Endothelial cell of umbilical vein (primary cell): ENCODE measurements at regions not wholly inside any gene's neighbourhood (a gene's known extent, or its start where the extent isn't known, plus 50 kb on each side); places are given as distances from the start of the nearest gene placed in this dataset.

Experiments
- BruUV-seq: library from RNA; stranded (reverse); fragments of 400-500 nt; replicated peaks from 2 replicates; lab custom pipeline; 2021; lab: Mats Ljungman, UMichigan
- CTCF ChIA-PET: fragments of 300-600, 350-600 bp; sonication (Branson Sonifier 250); formaldehyde crosslinking; loops from one replicate; lab custom pipeline; 2021; ENCODE audit warnings: antibody characterized with exemption, inconsistent platforms; lab: Charles Lee
- POLR2A ChIA-PET: fragments of 300-600, 350-600 bp; sonication (Branson Sonifier 250); formaldehyde crosslinking; loops from one replicate; lab custom pipeline; 2021; ENCODE audit warnings: antibody characterized with exemption, inconsistent platforms; lab: Charles Lee
- DNase-seq: peaks from one replicate; pipeline ENCODE4 v3.0.0-alpha.2; 2011; ENCODE audit warnings: low read depth, low spot score
- FAIRE-seq: peaks from 2 replicates; lab custom pipeline; 2011; peaks lifted over from hg19 to GRCh38; lab: Jason Lieb, UNC
- H2AFZ ChIP-seq: 2 replicates; pipeline ENCODE4 v1.6.0; 2012; ENCODE audit warnings: low read depth, low read length, control low read depth, inconsistent platforms
- H3K27ac ChIP-seq: 2 replicates; pipeline ENCODE4 v1.5.1; 2011; ENCODE audit warnings: low read depth, mild to moderate bottlenecking, control low read depth, low read length, moderate library complexity; ENCODE audit not compliant: insufficient read depth
- H3K27me3 ChIP-seq, 2 experiments: 2 replicates each; pipeline versions ENCODE4 v1.6.0 to v1.6.1; 2011; ENCODE audit warnings: low read length in 2 of 2, mixed read lengths in 1 of 2; ENCODE audit not compliant: control insufficient read depth in 2 of 2, insufficient read depth in 2 of 2
- H3K36me3 ChIP-seq, 2 experiments: 2 replicates in 1 of 2; 3 replicates in 1 of 2; pipeline ENCODE4 v1.5.1; 2011; ENCODE audit warnings: low read length in 2 of 2, mild to moderate bottlenecking in 1 of 2, moderate library complexity in 1 of 2; ENCODE audit not compliant: control insufficient read depth in 2 of 2, insufficient read depth in 2 of 2; ENCODE audit errors: extremely low read depth in 1 of 2
- H3K4me1 ChIP-seq: 3 replicates; pipeline ENCODE4 v1.5.1; 2011; ENCODE audit warnings: mild to moderate bottlenecking, low read length; ENCODE audit not compliant: control insufficient read depth, insufficient read depth; ENCODE audit errors: extremely low read depth
- H3K4me2 ChIP-seq: 2 replicates; pipeline ENCODE4 v1.6.1; 2011; ENCODE audit warnings: low read length, control low read depth, mixed read lengths; ENCODE audit not compliant: insufficient read depth
- H3K4me3 ChIP-seq, 3 experiments: fragments of 200-600 bp in 1 of 3; sonication (generic), shearing (Covaris generic) in 1 of 3; replicated peaks in 1 of 3; 2 replicates each; pipeline ENCODE4 v1.5.1; 2011 to 2016; ENCODE audit warnings: control low read depth in 3 of 3, low read length in 3 of 3, mild to moderate bottlenecking in 2 of 3, inconsistent platforms in 1 of 3, low read depth in 1 of 3, moderate library complexity in 1 of 3; ENCODE audit not compliant: insufficient read depth in 1 of 3
- H3K79me2 ChIP-seq: 2 replicates; pipeline ENCODE4 v1.6.0; 2012; ENCODE audit warnings: low read length, inconsistent platforms; ENCODE audit not compliant: control insufficient read depth, insufficient read depth
- H3K9ac ChIP-seq: replicated peaks from 2 replicates; pipeline ENCODE3; 2011; ENCODE audit warnings: low read length, control low read depth; ENCODE audit not compliant: insufficient read depth; ENCODE audit errors: extremely low read depth
- H3K9me1 ChIP-seq: replicated peaks from 3 replicates; pipeline ENCODE4 v1.6.0; 2011; ENCODE audit warnings: mild to moderate bottlenecking, low read length; ENCODE audit not compliant: control insufficient read depth, insufficient read depth; ENCODE audit errors: extremely low read depth
- H3K9me3 ChIP-seq: replicated peaks from 2 replicates; pipeline ENCODE4 v1.5.1; 2012; ENCODE audit warnings: low read length, inconsistent platforms; ENCODE audit not compliant: control insufficient read depth, insufficient read depth
- H4K20me1 ChIP-seq: replicated peaks from 2 replicates; pipeline ENCODE3; 2011; ENCODE audit warnings: mild to moderate bottlenecking, low read length; ENCODE audit not compliant: control insufficient read depth, insufficient read depth; ENCODE audit errors: extremely low read depth
- CTCF ChIP-seq, 2 donors: IDR thresholded peaks; 1 replicate in 1 of 2; 2 replicates in 1 of 2; pipeline ENCODE4 v1.5.1; 2011; ENCODE audit warnings: low read length in 2 of 2, mild to moderate bottlenecking in 2 of 2, moderate library complexity in 2 of 2, control low read depth in 1 of 2, inconsistent platforms in 1 of 2, low read depth in 1 of 2; ENCODE audit not compliant: insufficient read depth in 1 of 2; ENCODE audit errors: extremely low read depth in 1 of 2
- FOS ChIP-seq: IDR thresholded peaks from 2 replicates; pipeline ENCODE4 v1.6.1; 2011; ENCODE audit warnings: mild to moderate bottlenecking, low read length, moderate library complexity, borderline replicate concordance; ENCODE audit not compliant: insufficient read depth
- GATA2 ChIP-seq: IDR thresholded peaks from 2 replicates; pipeline ENCODE4 v1.7.0; 2011; ENCODE audit warnings: low read depth, mild to moderate bottlenecking, moderate library complexity, mixed read lengths, low read length; ENCODE audit not compliant: insufficient read length, insufficient read depth
- MAX ChIP-seq: IDR thresholded peaks from 2 replicates; pipeline ENCODE4 v1.6.1; 2011; ENCODE audit not compliant: insufficient read depth, insufficient read length
- MYC ChIP-seq: IDR thresholded peaks from one replicate; pipeline ENCODE4 v1.6.1; 2011; ENCODE audit warnings: mild to moderate bottlenecking, low read depth, low read length
- POLR2AphosphoS5 ChIP-seq: IDR thresholded peaks from 2 replicates; pipeline ENCODE4 v1.6.1; 2012; ENCODE audit warnings: low read depth, mild to moderate bottlenecking, control low read depth, low read length, moderate library complexity; ENCODE audit not compliant: insufficient read depth
- dilution Hi-C: fragments of 300-500 bp; cut with MboI; formaldehyde crosslinking; loops from one replicate; pipeline ENCODE4 v1.15.0; 2019; ENCODE audit warnings: low sequenced_read_pairs; ENCODE audit not compliant: extremely low pct_ligation_motif_present
- intact Hi-C: fragments of 100-400 bp; cut with micrococcal nuclease; formaldehyde crosslinking; loops from one replicate; pipeline ENCODE4 v1.10.0; 2022

- Histone ChIP-seq H3K27ac (no peak overlapping the region), H2AFZ (no peak overlapping the region), H3K36me3 (no peaks in the 10 kb centered on the region), H3K9me3 (peaks cover 9% of the 10 kb centered on the region), H3K9me1 (no peaks in the 10 kb centered on the region), H3K4me2 (no peak overlapping the region), H3K79me2 (no peaks in the 10 kb centered on the region), H3K9ac (no peak overlapping the region), H3K4me3 (no peak overlapping the region), H3K27me3 (no peaks in the 10 kb centered on the region), H3K4me1 (no peaks in the 10 kb centered on the region), H4K20me1 (no peaks in the 10 kb centered on the region)
- ChIA-PET POLR2A (no interaction called here), CTCF (no interaction called here)
- TF ChIP-seq FOS (no peak), MYC (no peak)
- no peak for DNase-seq
- no peak for FAIRE-seq
- dilution Hi-C loops (no loop called here), intact Hi-C loops (no loop called here)
- BruUV-seq = no TSS peak
These were observed 282.2 kb upstream of the LRRN1 start for GRCh38 chr3:3516996-3517395.

GRCh38 chr3:3516384-3516783 is 282.8 kb upstream of the LRRN1 start:
- no peak for TF ChIP-seq CTCF (IDR thresholded peaks at IDR 0.05; ENCODE audit: extremely low read depth in 1 of 2, insufficient read depth in 1 of 2, low read depth in 1 of 2, low read length in 2 of 2)
- no peak for TF ChIP-seq MAX
- no peak for TF ChIP-seq POLR2AphosphoS5
- no peak for TF ChIP-seq MYC
- no peak for TF ChIP-seq GATA2
- no peak for TF ChIP-seq FOS
- no peaks in the 10 kb centered on the region for H3K9me1 ChIP-seq
- DNase-seq (no peak), FAIRE-seq (no peak)
- no peaks in the 10 kb centered on the region for H3K4me1 ChIP-seq
- no TSS peak for BruUV-seq
- H3K27ac ChIP-seq = no peak overlapping the region
- no peaks in the 10 kb centered on the region for H3K79me2 ChIP-seq
- H3K9ac ChIP-seq = no peak overlapping the region
- intact Hi-C loops = no loop called here
- no peaks in the 10 kb centered on the region for H4K20me1 ChIP-seq
- H3K27me3 ChIP-seq = no peaks in the 10 kb centered on the region
- no peak overlapping the region for H3K4me3 ChIP-seq
- ChIA-PET POLR2A (no interaction called here), CTCF (no interaction called here)
- H3K4me2 ChIP-seq = no peak overlapping the region
- H2AFZ ChIP-seq = no peak overlapping the region
- no peaks in the 10 kb centered on the region for H3K36me3 ChIP-seq
- dilution Hi-C loops = no loop called here
- H3K9me3 ChIP-seq = peaks cover 8% of the 10 kb centered on the region
